Immature natural killer cell (primary cell): ENCODE measurements at regions not wholly inside any gene's neighbourhood (a gene's known extent, or its start where the extent isn't known, plus 50 kb on each side); places are given as distances from the start of the nearest gene placed in this dataset.
"Not testable (repeated sequence)": the region's sequence is repeated elsewhere in the genome, so short reads cannot be mapped to it uniquely, and the experiment has no call there.

Source experiments
- DNase-seq, 3 donors: peaks; one replicate each; pipeline ENCODE4 v3.0.0; 2022; ENCODE audit warnings: mixed read lengths in 1 of 3
- H3K27ac Mint-ChIP-seq, 6 donors: one replicate each; pipeline ENCODE4 v1.8.0; 2020; ENCODE audit warnings: mixed read lengths in 6 of 6, mild to moderate bottlenecking in 5 of 6, inconsistent platforms in 4 of 6, moderate library complexity in 3 of 6
- H3K27me3 Mint-ChIP-seq, 3 donors: one replicate each; pipeline ENCODE4 v1.8.0; 2020 to 2021; ENCODE audit warnings: low read depth in 3 of 3, mild to moderate bottlenecking in 3 of 3, mixed read lengths in 3 of 3, moderate library complexity in 3 of 3, inconsistent platforms in 1 of 3
- H3K36me3 Mint-ChIP-seq, 3 donors: one replicate each; pipeline ENCODE4 v1.8.0; 2020; ENCODE audit warnings: mixed read lengths in 3 of 3, inconsistent platforms in 2 of 3, mild to moderate bottlenecking in 2 of 3
- H3K4me1 Mint-ChIP-seq, 2 donors: one replicate each; pipeline ENCODE4 v1.8.0; 2020; ENCODE audit warnings: inconsistent platforms in 2 of 2, mild to moderate bottlenecking in 2 of 2, mixed read lengths in 2 of 2, moderate library complexity in 1 of 2
- H3K4me3 Mint-ChIP-seq, 5 donors: one replicate each; pipeline ENCODE4 v1.8.0; 2020; ENCODE audit warnings: mild to moderate bottlenecking in 5 of 5, mixed read lengths in 5 of 5, inconsistent platforms in 3 of 5, moderate library complexity in 3 of 5
- H3K9me3 Mint-ChIP-seq, 6 donors: one replicate each; pipeline ENCODE4 v1.8.0; 2020; ENCODE audit warnings: mild to moderate bottlenecking in 6 of 6, mixed read lengths in 6 of 6, inconsistent platforms in 4 of 6, moderate library complexity in 3 of 6

GRCh38 chr14:106556665-106557289, 1030.4 kb downstream of the TMEM121 start:
- DNase-seq = peak; percentile 45 to 66 (median 53)
- peaks cover 2 to 18% (median 6%) of the 10 kb centered on the region in 3 donors for H3K27me3 Mint-ChIP-seq
- H3K36me3 Mint-ChIP-seq = no peaks in the 10 kb centered on the region
- H3K4me3 Mint-ChIP-seq = no peak overlapping the region
- no peaks in the 10 kb centered on the region for H3K4me1 Mint-ChIP-seq
- no peaks in the 10 kb centered on the region for H3K9me3 Mint-ChIP-seq
- H3K27ac Mint-ChIP-seq = no peak overlapping the region

DNA sequence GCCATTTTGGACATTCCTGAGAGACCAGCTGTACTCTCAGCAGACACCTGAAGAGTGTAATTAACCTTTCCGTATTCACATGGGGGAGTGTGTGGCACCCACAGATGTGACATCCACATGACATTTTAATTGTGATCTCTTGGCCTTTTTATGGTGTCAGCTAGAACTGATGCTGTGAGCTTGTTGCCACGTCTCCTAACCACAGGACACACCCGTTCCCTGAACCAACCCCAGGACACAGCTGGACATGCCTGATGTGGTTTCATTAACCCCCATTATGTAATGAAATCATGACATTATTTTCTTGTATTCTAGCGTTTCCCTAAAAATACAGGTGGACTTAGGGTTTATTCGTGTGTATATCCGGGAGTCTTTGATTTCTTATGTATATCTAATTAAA, 1036.1 kb downstream of the TMEM121 start:
- no peaks in the 10 kb centered on the region for H3K9me3 Mint-ChIP-seq
- no peak for DNase-seq
- no peaks in the 10 kb centered on the region for H3K4me1 Mint-ChIP-seq
- no peaks in the 10 kb centered on the region for H3K36me3 Mint-ChIP-seq
- H3K4me3 Mint-ChIP-seq = no peak overlapping the region
- peaks cover 4 to 18% (median 12%) of the 10 kb centered on the region in 3 donors for H3K27me3 Mint-ChIP-seq
- H3K27ac Mint-ChIP-seq = no peak overlapping the region

DNA sequence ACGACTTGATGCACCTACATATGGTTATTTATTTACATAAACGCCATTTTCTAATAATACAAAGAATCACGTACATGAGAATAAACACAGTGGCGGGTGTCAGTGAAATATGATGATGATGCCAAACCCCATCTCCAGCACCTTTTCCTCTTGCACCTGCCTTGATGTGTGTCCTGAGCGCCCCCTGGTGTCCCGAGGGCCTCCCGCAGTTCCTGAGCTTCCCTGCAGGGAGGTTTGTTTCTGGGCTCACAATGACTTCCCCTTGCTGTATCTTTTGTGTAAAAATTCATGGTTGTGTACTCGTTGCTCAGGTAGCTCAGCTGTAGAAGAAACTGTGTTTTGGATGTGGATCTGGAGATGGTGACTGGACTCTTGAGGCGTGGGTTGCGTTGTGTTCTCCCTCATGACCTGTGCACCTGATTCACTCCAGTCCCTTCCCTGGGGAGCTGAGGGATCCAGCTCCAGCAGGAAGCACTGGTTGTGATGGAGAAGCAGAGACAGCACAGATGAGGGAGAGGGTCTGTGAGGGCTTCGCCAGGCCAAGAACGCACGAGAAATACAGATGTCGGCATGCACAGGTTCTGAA, 1037.8 kb downstream of the TMEM121 start:
- Mint-ChIP-seq H3K9me3 (no peaks in the 10 kb centered on the region), H3K4me1 (no peaks in the 10 kb centered on the region), H3K27me3 (peaks cover 4 to 14% (median 8%) of the 10 kb centered on the region in 3 donors), H3K36me3 (no peaks in the 10 kb centered on the region), H3K27ac (no peak overlapping the region), H3K4me3 (no peak overlapping the region)
- DNase-seq = peak in 2 of 3 donors; percentile 35

DNA sequence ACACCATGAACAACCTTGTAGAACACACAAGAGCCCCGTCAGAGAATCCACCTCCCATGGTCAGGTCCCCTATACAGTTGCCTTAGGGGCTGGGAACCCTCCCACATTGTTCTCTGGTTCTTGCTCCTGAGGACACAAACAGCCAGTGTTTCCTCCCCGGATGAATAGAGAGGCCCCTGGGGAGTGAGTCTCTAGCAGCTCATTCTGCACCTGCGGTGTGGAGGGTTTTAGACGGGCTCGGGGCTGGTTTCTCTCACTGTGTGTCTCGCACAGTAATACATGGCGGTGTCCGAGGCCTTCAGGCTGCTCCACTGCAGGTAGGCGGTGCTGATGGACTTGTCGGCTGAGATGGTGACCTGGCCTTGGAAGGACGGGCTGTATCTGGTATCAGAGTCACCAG, 1052.1 kb downstream of the TMEM121 start:
- no peak overlapping the region for H3K27ac Mint-ChIP-seq
- no peaks in the 10 kb centered on the region for H3K4me1 Mint-ChIP-seq
- no peaks in the 10 kb centered on the region for H3K9me3 Mint-ChIP-seq
- no peak for DNase-seq
- peaks cover 6 to 14% (median 6%) of the 10 kb centered on the region in 3 donors for H3K27me3 Mint-ChIP-seq
- H3K36me3 Mint-ChIP-seq = no peaks in the 10 kb centered on the region
- H3K4me3 Mint-ChIP-seq = no peak overlapping the region

DNA sequence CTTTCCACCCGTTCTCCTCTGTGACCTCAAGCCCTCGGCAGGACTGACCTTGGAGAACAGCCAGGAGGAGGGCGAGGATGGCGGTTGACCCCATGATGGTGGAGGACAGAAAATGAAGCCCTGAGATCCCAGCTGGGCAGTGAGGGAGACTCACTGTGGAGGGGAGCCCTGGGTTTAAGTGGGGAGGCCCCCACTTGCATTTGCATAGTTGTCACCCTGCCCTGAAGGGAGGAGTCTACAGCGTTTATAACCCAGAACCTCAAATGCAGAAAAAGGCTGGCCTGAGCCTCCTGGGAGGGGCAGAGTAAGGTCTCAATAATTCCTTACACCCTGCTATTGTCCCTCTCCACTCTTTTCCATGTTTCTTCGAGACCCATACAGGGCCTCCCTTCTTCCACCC, 1052.7 kb downstream of the TMEM121 start:
- Mint-ChIP-seq H3K4me3 (no peak overlapping the region), H3K36me3 (no peaks in the 10 kb centered on the region), H3K27ac (no peak overlapping the region), H3K9me3 (no peaks in the 10 kb centered on the region), H3K27me3 (peaks cover 2 to 10% (median 6%) of the 10 kb centered on the region in 3 donors), H3K4me1 (no peaks in the 10 kb centered on the region)
- no peak for DNase-seq

- no peak for DNase-seq
- no peak overlapping the region for H3K27ac Mint-ChIP-seq
- H3K36me3 Mint-ChIP-seq = no peaks in the 10 kb centered on the region
- H3K27me3 Mint-ChIP-seq = peaks cover 2 to 11% (median 10%) of the 10 kb centered on the region in 3 donors
- no peak overlapping the region for H3K4me3 Mint-ChIP-seq
- H3K4me1 Mint-ChIP-seq = no peaks in the 10 kb centered on the region
- no peaks in the 10 kb centered on the region for H3K9me3 Mint-ChIP-seq
These were observed 1059.3 kb downstream of the TMEM121 start for GRCh38 chr14:106585692-106586091.

DNA sequence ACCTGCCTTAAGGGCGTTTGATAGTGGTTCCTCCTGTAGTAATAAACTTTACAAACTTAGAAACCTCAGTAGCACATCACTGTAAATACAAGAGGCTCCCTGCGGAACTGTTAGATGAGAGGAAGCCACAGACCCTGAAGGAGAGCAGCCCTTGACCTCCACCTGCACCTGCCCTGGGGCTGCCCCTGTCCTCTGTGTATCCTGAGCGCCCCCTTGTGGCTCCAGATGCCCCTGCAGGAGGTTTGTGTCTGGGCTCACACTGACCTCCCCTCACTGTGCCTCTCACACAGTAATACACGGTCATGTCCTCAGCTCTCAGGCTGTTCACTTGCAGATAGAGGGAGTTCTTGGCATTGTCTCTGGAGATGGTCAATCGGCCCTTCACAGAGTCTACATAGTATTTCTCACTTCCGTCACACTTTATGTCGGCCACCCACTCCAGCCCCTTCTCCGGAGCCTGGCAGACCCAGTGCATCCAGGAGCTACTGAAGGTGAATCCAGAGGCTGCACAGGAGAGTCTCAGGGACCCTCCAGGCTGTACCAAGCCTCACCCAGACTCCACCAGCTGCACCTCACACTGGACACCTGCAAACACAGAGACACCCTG, 1059.8 kb downstream of the TMEM121 start:
- no peak overlapping the region for H3K27ac Mint-ChIP-seq
- DNase-seq = peak; percentile 38 to 52 (median 48)
- no peak overlapping the region for H3K4me3 Mint-ChIP-seq
- no peaks in the 10 kb centered on the region for H3K9me3 Mint-ChIP-seq
- H3K4me1 Mint-ChIP-seq = no peaks in the 10 kb centered on the region
- no peaks in the 10 kb centered on the region for H3K36me3 Mint-ChIP-seq
- H3K27me3 Mint-ChIP-seq = peaks cover 2 to 11% (median 10%) of the 10 kb centered on the region in 3 donors

DNA sequence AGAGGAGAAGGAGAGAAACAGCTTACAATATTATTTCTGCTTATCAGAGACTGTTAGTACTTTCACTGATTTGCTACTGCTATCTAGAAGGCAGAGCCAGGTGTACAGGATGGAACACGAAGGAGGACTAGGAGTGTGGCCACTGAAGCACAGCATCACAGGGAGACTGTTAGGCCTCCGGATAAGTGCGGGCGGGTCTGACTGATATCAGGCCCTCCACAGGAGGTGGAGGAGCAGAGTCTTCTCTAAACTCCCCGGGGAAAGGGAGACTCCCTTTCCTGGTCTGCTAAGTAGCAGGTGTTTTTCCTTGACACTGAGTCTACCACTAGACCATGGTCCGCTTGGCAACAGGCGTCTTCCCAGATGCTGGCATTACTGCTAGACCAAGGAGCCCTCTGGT, 1065.2 kb downstream of the TMEM121 start:
- H3K9me3 Mint-ChIP-seq = not testable (repeated sequence)

GRCh38 chr14:106592115-106592852, 1065.9 kb downstream of the TMEM121 start:
- not testable (repeated sequence) for H3K4me3 Mint-ChIP-seq, H3K36me3 Mint-ChIP-seq, H3K4me1 Mint-ChIP-seq, H3K27ac Mint-ChIP-seq, H3K27me3 Mint-ChIP-seq, H3K9me3 Mint-ChIP-seq
- DNase-seq = peak in 2 of 3 donors; percentile 14 to 26

More for the DNA sequence above, 1065.2 kb downstream of the TMEM121 start:
- H3K4me1 Mint-ChIP-seq, H3K36me3 Mint-ChIP-seq, H3K27me3 Mint-ChIP-seq, DNase-seq, H3K27ac Mint-ChIP-seq, H3K4me3 Mint-ChIP-seq: not testable (repeated sequence)

- H3K4me1 Mint-ChIP-seq = no peaks in the 10 kb centered on the region
- no peak overlapping the region for H3K27ac Mint-ChIP-seq
- peaks cover 7 to 30% (median 20%) of the 10 kb centered on the region in 3 donors for H3K27me3 Mint-ChIP-seq
These were observed 1072.8 kb downstream of the TMEM121 start for GRCh38 chr14:106599209-106599608.

DNA sequence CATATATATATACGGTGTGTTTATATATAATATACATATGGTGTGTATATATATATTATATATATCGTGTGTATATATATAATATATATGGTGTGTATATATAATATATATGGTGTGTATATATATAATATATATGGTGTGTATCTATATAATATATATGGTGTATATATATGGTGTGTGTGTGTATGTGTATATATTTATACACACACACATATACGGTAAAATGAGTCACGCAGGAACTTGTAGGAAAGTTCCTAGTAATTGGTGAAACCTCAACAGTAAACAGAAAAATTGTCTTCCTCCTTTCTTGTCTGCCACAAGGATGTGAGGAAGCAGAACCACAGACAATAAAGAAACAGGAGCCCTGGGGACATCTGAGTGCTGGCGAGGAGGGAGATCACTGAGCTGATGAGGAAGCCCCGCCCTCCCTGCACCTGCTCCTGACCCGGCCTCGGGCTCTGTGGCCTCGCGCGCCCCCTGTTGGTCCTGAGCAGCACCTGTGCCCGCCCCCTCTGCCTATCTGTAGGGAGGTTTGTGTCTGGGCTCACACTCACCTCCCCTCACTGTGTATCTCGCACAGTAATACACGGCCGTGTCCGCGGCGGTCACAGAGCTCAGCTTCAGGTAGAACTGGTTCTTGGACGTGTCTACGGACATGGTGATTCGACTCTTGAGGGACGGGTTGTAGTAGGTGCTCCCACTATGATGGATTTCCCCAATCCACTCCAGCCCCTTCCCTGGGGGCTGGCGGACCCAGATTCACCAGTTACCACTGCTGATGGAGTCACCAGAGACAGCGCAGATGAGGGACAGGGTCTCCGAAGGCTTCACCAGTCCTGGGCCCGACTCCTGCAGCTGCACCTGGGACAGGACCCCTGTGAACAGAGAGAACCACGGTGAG, 1079.4 kb downstream of the TMEM121 start:
- peaks cover 3 to 25% (median 6%) of the 10 kb centered on the region in 3 donors for H3K27me3 Mint-ChIP-seq
- DNase-seq = peak; percentile 49 to 58 (median 54)

More at GRCh38 chr14:106599209-106599608, 1072.8 kb downstream of the TMEM121 start:
- no peaks in the 10 kb centered on the region for H3K36me3 Mint-ChIP-seq
- DNase-seq = no peak
- no peaks in the 10 kb centered on the region for H3K9me3 Mint-ChIP-seq
- H3K4me3 Mint-ChIP-seq = no peak overlapping the region

DNA sequence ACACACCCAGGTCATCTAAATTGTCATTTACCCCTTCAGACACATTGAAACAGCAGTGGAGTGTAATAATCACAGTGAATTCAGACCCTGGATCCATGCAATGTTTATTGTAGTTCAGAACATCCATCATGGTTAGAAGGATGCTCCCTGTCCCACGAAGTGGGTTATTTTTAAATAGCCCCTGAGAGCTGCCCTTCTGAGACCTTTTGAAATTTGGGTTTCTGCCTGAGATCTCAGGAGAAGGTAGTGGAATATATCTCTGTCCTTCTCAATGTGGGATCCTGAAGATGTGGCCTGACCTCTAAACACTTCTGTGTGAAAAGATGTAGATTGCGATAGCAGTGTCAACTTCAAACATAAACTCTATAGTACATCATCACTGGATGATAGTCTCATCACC, 1080.6 kb downstream of the TMEM121 start:
- Mint-ChIP-seq H3K9me3 (no peaks in the 10 kb centered on the region), H3K36me3 (no peaks in the 10 kb centered on the region), H3K4me3 (no peak overlapping the region), H3K27ac (no peak overlapping the region), H3K4me1 (no peaks in the 10 kb centered on the region), H3K27me3 (peaks cover 0 to 22% (median 0%) of the 10 kb centered on the region in 3 donors)
- no peak for DNase-seq

More for the DNA sequence above, 1079.4 kb downstream of the TMEM121 start:
- no peaks in the 10 kb centered on the region for H3K36me3 Mint-ChIP-seq
- H3K4me1 Mint-ChIP-seq = no peaks in the 10 kb centered on the region
- H3K4me3 Mint-ChIP-seq = no peak overlapping the region
- no peaks in the 10 kb centered on the region for H3K9me3 Mint-ChIP-seq
- H3K27ac Mint-ChIP-seq = no peak overlapping the region

- Mint-ChIP-seq H3K36me3 (no peaks in the 10 kb centered on the region), H3K4me3 (no peak overlapping the region), H3K27me3 (peaks cover 0 to 16% (median 0%) of the 10 kb centered on the region in 3 donors), H3K4me1 (no peaks in the 10 kb centered on the region), H3K27ac (no peak overlapping the region), H3K9me3 (no peaks in the 10 kb centered on the region)
- DNase-seq = no peak
These were observed 1084.3 kb downstream of the TMEM121 start for GRCh38 chr14:106610691-106611090.
